ENCODE measurements at regions not wholly inside any gene's neighbourhood (a gene's known extent, or its start where the extent isn't known, plus 50 kb on each side); places are given as distances from the start of the nearest gene placed in this dataset.

GRCh38 chr20:23135449-23136420, 49.6 kb upstream of the CD93 start:
- H3K36me3 Mint-ChIP-seq (ENCODE audit: low read depth), result no peaks in the 10 kb centered on the region
- no peaks in the 10 kb centered on the region for H3K4me1 Mint-ChIP-seq (ENCODE audit: low read depth)
- H3K9me3 Mint-ChIP-seq, result no peaks in the 10 kb centered on the region
- H3K4me3 Mint-ChIP-seq, result no peak overlapping the region
- TF ChIP-seq CTCF (IDR thresholded peaks at IDR 0.05), result no peak
- H3K27me3 Mint-ChIP-seq (ENCODE audit: insufficient read depth), result no peaks in the 10 kb centered on the region
- no peak overlapping the region for H3K27ac Mint-ChIP-seq
- DNase-seq, result no peak
